ENCODE measurements at regions not wholly inside any gene's neighbourhood (a gene's known extent, or its start where the extent isn't known, plus 50 kb on each side); places are given as distances from the start of the nearest gene placed in this dataset.

DNA sequence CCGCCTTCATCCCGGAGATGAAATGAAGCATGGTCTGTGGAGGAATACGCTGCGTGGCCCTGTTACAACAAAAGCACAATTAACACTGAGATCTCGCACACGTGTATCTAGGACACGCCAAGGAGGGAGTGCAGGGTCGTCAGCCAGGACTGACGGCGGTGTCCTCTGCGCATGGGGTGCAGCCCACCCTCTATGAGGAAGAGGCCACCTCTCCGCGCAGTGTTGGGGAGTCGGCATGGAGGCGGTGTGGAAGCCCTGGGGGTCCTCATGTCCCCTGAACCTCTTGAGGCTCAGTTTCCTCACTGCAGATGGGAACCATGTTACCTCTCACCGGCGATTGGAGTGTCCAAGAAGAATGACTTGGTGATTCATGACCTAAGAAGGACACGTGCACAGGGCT lies 86.0 kb upstream of the ZNF236 start:
- TF ChIP-seq, protein P1, sequence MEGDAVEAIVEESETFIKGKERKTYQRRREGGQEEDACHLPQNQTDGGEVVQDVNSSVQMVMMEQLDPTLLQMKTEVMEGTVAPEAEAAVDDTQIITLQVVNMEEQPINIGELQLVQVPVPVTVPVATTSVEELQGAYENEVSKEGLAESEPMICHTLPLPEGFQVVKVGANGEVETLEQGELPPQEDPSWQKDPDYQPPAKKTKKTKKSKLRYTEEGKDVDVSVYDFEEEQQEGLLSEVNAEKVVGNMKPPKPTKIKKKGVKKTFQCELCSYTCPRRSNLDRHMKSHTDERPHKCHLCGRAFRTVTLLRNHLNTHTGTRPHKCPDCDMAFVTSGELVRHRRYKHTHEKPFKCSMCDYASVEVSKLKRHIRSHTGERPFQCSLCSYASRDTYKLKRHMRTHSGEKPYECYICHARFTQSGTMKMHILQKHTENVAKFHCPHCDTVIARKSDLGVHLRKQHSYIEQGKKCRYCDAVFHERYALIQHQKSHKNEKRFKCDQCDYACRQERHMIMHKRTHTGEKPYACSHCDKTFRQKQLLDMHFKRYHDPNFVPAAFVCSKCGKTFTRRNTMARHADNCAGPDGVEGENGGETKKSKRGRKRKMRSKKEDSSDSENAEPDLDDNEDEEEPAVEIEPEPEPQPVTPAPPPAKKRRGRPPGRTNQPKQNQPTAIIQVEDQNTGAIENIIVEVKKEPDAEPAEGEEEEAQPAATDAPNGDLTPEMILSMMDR (tag by site-specific recombination; IDR thresholded peaks at IDR 0.05), result no peak
- TF ChIP-seq ZNF146 (tag by site-specific recombination; IDR thresholded peaks at IDR 0.05), result no peak
- TF ChIP-seq ZNF335 (tag by site-specific recombination; conservative IDR thresholded peaks at IDR 0.05), result no peak
- TF ChIP-seq ZNF660 (tag by site-specific recombination; IDR thresholded peaks at IDR 0.05), result no peak
- TF ChIP-seq, protein P2, sequence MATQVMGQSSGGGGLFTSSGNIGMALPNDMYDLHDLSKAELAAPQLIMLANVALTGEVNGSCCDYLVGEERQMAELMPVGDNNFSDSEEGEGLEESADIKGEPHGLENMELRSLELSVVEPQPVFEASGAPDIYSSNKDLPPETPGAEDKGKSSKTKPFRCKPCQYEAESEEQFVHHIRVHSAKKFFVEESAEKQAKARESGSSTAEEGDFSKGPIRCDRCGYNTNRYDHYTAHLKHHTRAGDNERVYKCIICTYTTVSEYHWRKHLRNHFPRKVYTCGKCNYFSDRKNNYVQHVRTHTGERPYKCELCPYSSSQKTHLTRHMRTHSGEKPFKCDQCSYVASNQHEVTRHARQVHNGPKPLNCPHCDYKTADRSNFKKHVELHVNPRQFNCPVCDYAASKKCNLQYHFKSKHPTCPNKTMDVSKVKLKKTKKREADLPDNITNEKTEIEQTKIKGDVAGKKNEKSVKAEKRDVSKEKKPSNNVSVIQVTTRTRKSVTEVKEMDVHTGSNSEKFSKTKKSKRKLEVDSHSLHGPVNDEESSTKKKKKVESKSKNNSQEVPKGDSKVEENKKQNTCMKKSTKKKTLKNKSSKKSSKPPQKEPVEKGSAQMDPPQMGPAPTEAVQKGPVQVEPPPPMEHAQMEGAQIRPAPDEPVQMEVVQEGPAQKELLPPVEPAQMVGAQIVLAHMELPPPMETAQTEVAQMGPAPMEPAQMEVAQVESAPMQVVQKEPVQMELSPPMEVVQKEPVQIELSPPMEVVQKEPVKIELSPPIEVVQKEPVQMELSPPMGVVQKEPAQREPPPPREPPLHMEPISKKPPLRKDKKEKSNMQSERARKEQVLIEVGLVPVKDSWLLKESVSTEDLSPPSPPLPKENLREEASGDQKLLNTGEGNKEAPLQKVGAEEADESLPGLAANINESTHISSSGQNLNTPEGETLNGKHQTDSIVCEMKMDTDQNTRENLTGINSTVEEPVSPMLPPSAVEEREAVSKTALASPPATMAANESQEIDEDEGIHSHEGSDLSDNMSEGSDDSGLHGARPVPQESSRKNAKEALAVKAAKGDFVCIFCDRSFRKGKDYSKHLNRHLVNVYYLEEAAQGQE (tag by site-specific recombination; IDR thresholded peaks at IDR 0.05), result no peak
- TF ChIP-seq, protein P3, sequence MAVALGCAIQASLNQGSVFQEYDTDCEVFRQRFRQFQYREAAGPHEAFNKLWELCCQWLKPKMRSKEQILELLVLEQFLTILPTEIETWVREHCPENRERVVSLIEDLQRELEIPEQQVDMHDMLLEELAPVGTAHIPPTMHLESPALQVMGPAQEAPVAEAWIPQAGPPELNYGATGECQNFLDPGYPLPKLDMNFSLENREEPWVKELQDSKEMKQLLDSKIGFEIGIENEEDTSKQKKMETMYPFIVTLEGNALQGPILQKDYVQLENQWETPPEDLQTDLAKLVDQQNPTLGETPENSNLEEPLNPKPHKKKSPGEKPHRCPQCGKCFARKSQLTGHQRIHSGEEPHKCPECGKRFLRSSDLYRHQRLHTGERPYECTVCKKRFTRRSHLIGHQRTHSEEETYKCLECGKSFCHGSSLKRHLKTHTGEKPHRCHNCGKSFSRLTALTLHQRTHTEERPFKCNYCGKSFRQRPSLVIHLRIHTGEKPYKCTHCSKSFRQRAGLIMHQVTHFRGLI (tag by site-specific recombination; IDR thresholded peaks at IDR 0.05), result no peak

All from HEK293 (cell line).